ENCODE measurements at regions not wholly inside any gene's neighbourhood (a gene's known extent, or its start where the extent isn't known, plus 50 kb on each side); places are given as distances from the start of the nearest gene placed in this dataset.

GRCh38 chr19:28221736-28222135 lies 991.2 kb downstream of the UQCRFS1 start:
- DNase-seq (ENCODE audit: low read depth): no peak

- no peak for DNase-seq (ENCODE audit: low read depth)
These were observed 994.2 kb downstream of the UQCRFS1 start for GRCh38 chr19:28218728-28219127.

GRCh38 chr19:28217022-28217421 lies 995.9 kb downstream of the UQCRFS1 start:
- DNase-seq (ENCODE audit: low read depth): no peak

- no peak for DNase-seq (ENCODE audit: low read depth)
These were observed 999.4 kb downstream of the UQCRFS1 start for GRCh38 chr19:28213470-28214082.

GRCh38 chr19:28210886-28211285 lies 1002.1 kb downstream of the UQCRFS1 start:
- no peak for DNase-seq (ENCODE audit: low read depth)

- DNase-seq (ENCODE audit: low read depth): no peak
These were observed 1004.2 kb downstream of the UQCRFS1 start for GRCh38 chr19:28208745-28209144.

- no peak for DNase-seq (ENCODE audit: low read depth)
These were observed 1005.7 kb downstream of the UQCRFS1 start for GRCh38 chr19:28207244-28207643.

GRCh38 chr19:28201462-28201943 lies 1011.4 kb downstream of the UQCRFS1 start:
- DNase-seq (ENCODE audit: low read depth): no peak

GRCh38 chr19:28199323-28199722 lies 1013.6 kb downstream of the UQCRFS1 start:
- no peak for DNase-seq (ENCODE audit: low read depth)

GRCh38 chr19:28196961-28197360 lies 1016.0 kb downstream of the UQCRFS1 start:
- no peak for DNase-seq (ENCODE audit: low read depth)

- no peak for DNase-seq (ENCODE audit: low read depth)
These were observed 1016.9 kb downstream of the UQCRFS1 start for GRCh38 chr19:28196101-28196500.

- DNase-seq (ENCODE audit: low read depth): no peak
These were observed 1027.3 kb downstream of the UQCRFS1 start for GRCh38 chr19:28185646-28186045.

- DNase-seq (ENCODE audit: low read depth): no peak
These were observed 1028.0 kb downstream of the UQCRFS1 start for GRCh38 chr19:28184997-28185396.

- no peak for DNase-seq (ENCODE audit: low read depth)
These were observed 1036.8 kb downstream of the UQCRFS1 start for GRCh38 chr19:28176193-28176592.

GRCh38 chr19:28171983-28172382 lies 1041.0 kb downstream of the UQCRFS1 start:
- DNase-seq (ENCODE audit: low read depth): no peak

GRCh38 chr19:28170066-28170465 lies 1042.9 kb downstream of the UQCRFS1 start:
- no peak for DNase-seq (ENCODE audit: low read depth)

- DNase-seq (ENCODE audit: low read depth): no peak
These were observed 1043.6 kb downstream of the UQCRFS1 start for GRCh38 chr19:28169168-28169887.

- DNase-seq (ENCODE audit: low read depth): no peak
These were observed 1044.4 kb downstream of the UQCRFS1 start for GRCh38 chr19:28168557-28168956.

- DNase-seq (ENCODE audit: low read depth): no peak
These were observed 1046.9 kb downstream of the UQCRFS1 start for GRCh38 chr19:28166025-28166424.

- no peak for DNase-seq (ENCODE audit: low read depth)
These were observed 1048.7 kb downstream of the UQCRFS1 start for GRCh38 chr19:28164214-28164613.

- DNase-seq (ENCODE audit: low read depth): no peak
These were observed 1053.9 kb downstream of the UQCRFS1 start for GRCh38 chr19:28159065-28159464.

GRCh38 chr19:28155265-28155664 lies 1057.7 kb downstream of the UQCRFS1 start:
- DNase-seq (ENCODE audit: low read depth): no peak

- no peak for DNase-seq (ENCODE audit: low read depth)
These were observed 1058.9 kb downstream of the UQCRFS1 start for GRCh38 chr19:28154077-28154476.

- no peak for DNase-seq (ENCODE audit: low read depth)
These were observed 1059.8 kb downstream of the UQCRFS1 start for GRCh38 chr19:28153123-28153522.
